ENCODE measurements at regions not wholly inside any gene's neighbourhood (a gene's known extent, or its start where the extent isn't known, plus 50 kb on each side); places are given as distances from the start of the nearest gene placed in this dataset.

DNA sequence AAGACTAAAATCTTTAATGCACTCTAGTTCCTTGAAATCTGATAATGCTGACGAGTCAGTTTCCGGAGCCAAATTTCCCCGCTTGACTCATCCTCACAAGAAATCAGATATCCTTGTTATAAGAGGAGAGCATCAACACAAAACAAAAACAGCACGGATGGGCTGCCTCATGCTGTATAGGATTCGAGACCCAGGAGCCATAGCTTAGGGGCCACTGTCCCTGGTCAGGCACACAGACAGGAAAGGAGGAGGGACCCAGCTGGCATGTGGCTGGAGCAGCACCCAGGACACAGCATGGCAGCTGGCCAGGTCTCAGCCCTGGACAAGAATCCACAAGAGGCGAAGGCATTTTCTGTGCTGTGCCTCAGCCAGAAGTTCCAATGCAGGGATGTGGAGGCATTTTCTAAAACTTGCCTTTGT is 110.2 kb upstream of the SPATA13 start:
- Histone ChIP-seq H3K4me1 (ENCODE audit: insufficient read depth, low read length) (peaks cover 2% of the 10 kb centered on the region; the same call in 1 of the 2 replicates), H3K27ac (ENCODE audit: insufficient read length, low read depth, low read length) (no peak overlapping the region), H2BK120ac (ENCODE audit: low read depth, low read length, poor library complexity, severe bottlenecking) (no peak overlapping the region), H3K23me2 (ENCODE audit: insufficient read length, low read depth, low read length, poor library complexity, severe bottlenecking) (no peaks in the 10 kb centered on the region), H3T11ph (ENCODE audit: low read length) (no peak overlapping the region), H3K79me2 (ENCODE audit: insufficient read depth, low read length) (no peaks in the 10 kb centered on the region), H4K91ac (ENCODE audit: insufficient read length, low read depth, low read length) (no peak overlapping the region), H3K9me3 (ENCODE audit: control insufficient read depth, low read depth, low read length) (no peaks in the 10 kb centered on the region), H3K27me3 (ENCODE audit: insufficient read depth, low read length) (no peaks in the 10 kb centered on the region), H2BK20ac (ENCODE audit: low read depth, low read length, poor library complexity, severe bottlenecking) (no peak overlapping the region), H3K4ac (ENCODE audit: low read depth, low read length) (no peak overlapping the region), H3K56ac (ENCODE audit: insufficient read length, low read depth, low read length) (no peak overlapping the region), H2BK5ac (ENCODE audit: insufficient read length, low read length) (no peak overlapping the region), H4K20me1 (ENCODE audit: control insufficient read depth, insufficient read depth, insufficient read length) (no peaks in the 10 kb centered on the region), H4K8ac (replicated peaks; ENCODE audit: insufficient read length, low read depth, low read length) (no peak overlapping the region), H3K4me2 (ENCODE audit: insufficient read depth, insufficient read length, low read length) (no peak overlapping the region), H2BK15ac (ENCODE audit: low read depth, low read length) (no peak overlapping the region), H2BK12ac (ENCODE audit: insufficient read length, low read depth, low read length) (no peak overlapping the region), H3K14ac (ENCODE audit: insufficient read depth, low read length) (no peak overlapping the region), H3K23ac (ENCODE audit: insufficient read length, low read depth, low read length) (no peak overlapping the region), H2AK5ac (ENCODE audit: insufficient read length, low read length) (no peak overlapping the region), H4K5ac (ENCODE audit: insufficient read length, low read depth, low read length) (no peak overlapping the region), H3K9ac (ENCODE audit: extremely low read depth, insufficient read length, low read length) (no peak overlapping the region), H3K79me1 (ENCODE audit: insufficient read depth, low read depth, low read length, poor library complexity, severe bottlenecking) (no peaks in the 10 kb centered on the region), H3K18ac (ENCODE audit: insufficient read length, low read depth, low read length) (no peak overlapping the region), H2AFZ (ENCODE audit: low read length) (no peak overlapping the region)
- Mint-ChIP-seq H3K27me3 (ENCODE audit: low read depth) (no peaks in the 10 kb centered on the region; the same call in 1 of the 2 replicates), H3K36me3 (ENCODE audit: insufficient read depth in 1 of 3, low read depth in 3 of 3) (peaks cover 0 to 8% (median 0%) of the 10 kb centered on the region in 3 experiments; a peak in 4 of 7 replicates), H3K9me3 (peaks cover 12 to 13% of the 10 kb centered on the region in 2 experiments), H3K4me1 (peaks cover 19 to 30% of the 10 kb centered on the region in 2 experiments), H3K27ac (0 out of 7 replicates have a peak overlapping the region, but pooled peaks of 1 of the 3 experiments have one; percentile 48), H3K4me3 (0 out of 5 replicates have a peak overlapping the region, but pooled peaks of 1 of the 2 experiments have one; percentile 28)
- TF ChIP-seq, protein P1, sequence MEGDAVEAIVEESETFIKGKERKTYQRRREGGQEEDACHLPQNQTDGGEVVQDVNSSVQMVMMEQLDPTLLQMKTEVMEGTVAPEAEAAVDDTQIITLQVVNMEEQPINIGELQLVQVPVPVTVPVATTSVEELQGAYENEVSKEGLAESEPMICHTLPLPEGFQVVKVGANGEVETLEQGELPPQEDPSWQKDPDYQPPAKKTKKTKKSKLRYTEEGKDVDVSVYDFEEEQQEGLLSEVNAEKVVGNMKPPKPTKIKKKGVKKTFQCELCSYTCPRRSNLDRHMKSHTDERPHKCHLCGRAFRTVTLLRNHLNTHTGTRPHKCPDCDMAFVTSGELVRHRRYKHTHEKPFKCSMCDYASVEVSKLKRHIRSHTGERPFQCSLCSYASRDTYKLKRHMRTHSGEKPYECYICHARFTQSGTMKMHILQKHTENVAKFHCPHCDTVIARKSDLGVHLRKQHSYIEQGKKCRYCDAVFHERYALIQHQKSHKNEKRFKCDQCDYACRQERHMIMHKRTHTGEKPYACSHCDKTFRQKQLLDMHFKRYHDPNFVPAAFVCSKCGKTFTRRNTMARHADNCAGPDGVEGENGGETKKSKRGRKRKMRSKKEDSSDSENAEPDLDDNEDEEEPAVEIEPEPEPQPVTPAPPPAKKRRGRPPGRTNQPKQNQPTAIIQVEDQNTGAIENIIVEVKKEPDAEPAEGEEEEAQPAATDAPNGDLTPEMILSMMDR (conservative IDR thresholded peaks at IDR 0.05) = no peak
- WGBS (ENCODE audit: extremely low coverage, insufficient read length, low lambda C conversion rate) = no CpG with 5 or more reads among the region's 6 CpGs
- no peak for DNase-seq
